Stimulated activated CD4-positive, alpha-beta T cell treated with anti-CD3 and anti-CD28 coated beads, Interleukin-4, amount 100 ng/mL, for 1 hour (primary cell): ENCODE measurements at regions not wholly inside any gene's neighbourhood (a gene's known extent, or its start where the extent isn't known, plus 50 kb on each side); places are given as distances from the start of the nearest gene placed in this dataset.

ENCODE experiments used
- DNase-seq: peaks from one replicate; pipeline ENCODE4 v3.0.0-alpha.2; 2020

DNA sequence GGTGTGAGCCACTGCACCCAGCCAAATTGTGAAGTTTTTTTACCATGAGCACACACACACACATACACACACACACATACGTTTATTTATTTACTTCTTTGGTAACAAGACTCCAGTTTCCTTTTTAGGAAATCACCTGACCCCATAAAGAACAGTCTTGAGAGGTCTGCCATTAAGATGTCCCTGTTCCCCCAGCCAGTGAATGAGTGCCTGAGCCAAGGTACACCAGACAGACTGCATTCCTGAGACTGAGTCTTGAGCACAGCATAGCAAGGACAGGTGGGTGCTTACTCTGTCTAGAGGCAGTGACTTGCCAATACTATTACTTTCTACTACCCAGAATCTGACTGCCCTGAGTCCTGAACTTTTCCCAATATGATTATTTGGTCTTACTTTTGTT, 167.2 kb upstream of the SATB2 start:
- DNase-seq, result no peak

DNA sequence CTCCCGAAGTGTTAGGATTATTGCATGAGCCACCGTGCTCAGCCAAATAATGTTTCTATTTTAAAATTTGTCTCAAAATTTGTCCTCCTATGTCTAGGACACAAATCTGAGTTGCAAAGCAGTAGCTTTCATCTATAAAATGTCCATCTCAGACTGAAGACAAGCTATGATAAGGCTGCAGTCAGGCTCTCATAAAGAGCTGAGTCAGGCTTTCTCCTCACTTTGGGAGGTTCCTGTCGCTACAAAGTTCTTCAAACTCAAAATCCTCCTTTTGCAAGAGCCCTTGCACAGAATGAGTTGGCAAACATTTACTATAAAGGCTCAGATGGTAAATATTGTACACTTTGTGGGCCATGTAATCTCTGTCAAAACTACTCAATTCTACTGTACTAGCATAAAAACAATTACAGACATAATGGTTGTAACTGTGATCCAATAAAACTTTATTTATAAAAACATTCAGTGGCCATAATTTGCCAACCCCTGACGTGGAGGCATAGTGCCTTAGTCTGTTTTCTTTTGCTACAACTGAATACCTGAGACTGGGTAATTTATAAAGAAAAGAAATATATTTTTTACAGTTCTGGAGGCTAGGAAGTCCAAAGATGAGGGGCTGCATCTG, 154.9 kb upstream of the SATB2 start:
- DNase-seq, result no peak

DNA sequence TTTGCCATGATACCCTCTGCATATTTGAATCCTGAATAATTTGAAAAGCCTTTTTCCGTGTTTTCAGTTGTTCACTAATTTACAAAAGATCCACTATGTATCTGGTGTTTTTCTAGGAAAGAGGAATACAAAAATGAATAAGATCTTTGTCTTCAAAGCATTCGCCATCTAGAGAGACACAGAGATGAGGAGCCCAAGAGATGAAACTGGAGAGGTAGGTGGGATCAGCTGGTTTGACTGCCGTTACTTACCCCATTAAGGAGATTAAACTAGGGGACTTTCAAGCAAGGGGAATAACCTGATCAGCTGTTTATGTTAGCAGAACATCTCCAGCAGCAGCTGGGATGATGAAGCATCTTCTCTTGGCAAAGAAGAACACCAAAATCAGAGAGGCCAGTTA, 150.2 kb upstream of the SATB2 start:
- no peak for DNase-seq

DNA sequence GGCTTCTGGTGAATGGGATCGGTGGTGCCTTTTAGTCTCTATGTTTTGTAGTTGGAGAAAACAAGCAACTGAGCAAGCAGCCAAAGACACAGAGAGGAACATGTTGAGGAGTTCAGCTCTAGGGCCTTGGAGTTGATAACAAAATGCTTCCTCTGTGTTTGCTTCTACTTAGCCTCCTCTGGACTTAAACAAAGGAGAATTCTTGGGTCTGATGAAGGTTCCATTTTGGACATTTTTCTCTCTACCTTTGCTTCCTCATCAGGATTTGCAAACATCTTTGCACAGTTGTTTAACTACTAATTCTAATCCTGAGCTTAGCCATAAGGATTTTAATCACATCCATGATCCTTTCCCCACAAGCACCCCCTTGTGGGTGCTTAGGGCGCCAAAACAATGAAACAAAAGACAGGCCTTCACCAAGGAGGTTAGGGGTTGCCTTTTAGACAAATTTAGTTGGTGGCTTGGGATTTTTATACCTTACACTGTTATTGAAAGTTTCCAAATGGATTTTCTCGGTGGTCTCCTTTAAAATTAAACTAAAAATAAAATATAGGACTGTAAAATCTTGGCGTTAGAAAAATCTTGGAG, 148.5 kb upstream of the SATB2 start:
- DNase-seq, result no peak

DNA sequence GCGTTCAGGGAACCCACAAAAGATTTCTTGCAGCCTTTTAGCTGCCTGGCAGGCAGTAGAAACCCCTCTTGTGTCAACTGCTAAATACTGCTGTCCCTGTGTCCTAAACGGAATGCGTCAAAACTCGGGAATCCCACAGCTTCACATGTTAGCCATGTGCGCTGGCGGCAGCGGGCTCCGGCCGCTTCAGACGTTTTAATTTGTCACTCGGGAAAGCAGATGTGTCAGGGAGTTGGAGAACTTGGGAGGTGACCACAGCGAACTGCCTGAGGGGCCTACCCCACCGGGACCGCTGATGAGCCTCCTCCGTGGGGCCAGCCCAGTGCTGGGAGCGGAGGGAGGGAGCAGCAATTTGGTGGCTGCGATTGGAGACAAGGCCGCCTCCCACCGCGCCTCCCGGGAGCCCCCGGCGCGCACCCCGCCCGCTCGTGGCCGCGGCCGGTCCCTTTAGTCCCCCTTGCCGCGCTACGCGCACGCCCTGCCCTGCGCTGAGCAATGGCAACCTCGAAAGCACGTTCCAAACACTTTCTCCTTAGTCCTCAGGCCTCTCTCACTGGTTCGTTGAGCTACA, 146.1 kb upstream of the SATB2 start:
- no peak for DNase-seq

DNA sequence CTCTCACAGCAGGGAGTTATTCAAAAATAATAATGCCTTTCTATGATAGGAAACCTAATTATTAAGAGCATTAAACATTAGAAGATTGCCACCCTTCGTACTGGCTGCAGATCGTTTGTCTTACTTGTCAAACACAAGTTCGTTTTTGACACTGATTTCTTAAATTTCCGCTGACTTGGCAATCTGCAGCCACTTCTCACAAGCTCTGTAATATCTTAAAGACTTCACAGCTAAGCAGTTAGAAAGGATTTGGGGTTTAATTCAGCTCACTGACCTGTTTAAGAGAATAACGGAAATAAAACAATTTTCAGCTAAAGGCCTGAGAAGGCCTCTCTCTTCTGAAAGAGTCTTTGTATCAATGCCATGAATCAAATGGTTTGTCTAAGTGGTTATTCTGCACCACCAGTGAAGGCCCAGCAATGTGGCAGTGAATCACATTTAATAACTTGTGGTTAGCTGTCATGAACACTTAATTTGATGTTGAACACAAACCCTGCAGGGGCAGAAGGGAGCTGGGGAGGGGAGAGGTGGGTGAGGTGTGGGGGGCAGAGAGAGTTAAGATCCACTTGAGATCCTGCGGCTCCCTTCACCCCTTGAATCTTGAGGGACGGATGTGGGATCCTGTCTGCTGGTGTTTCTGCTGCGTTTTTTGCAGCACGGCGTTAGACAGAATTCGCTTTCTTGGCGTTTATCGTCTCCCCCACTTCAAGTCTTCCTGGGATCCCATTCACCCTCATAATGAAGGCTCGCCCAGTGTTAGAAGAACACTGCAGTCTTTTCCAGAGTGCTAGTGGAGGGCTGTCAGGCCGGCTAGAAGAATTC, 145.4 kb upstream of the SATB2 start:
- DNase-seq, result no peak

DNA sequence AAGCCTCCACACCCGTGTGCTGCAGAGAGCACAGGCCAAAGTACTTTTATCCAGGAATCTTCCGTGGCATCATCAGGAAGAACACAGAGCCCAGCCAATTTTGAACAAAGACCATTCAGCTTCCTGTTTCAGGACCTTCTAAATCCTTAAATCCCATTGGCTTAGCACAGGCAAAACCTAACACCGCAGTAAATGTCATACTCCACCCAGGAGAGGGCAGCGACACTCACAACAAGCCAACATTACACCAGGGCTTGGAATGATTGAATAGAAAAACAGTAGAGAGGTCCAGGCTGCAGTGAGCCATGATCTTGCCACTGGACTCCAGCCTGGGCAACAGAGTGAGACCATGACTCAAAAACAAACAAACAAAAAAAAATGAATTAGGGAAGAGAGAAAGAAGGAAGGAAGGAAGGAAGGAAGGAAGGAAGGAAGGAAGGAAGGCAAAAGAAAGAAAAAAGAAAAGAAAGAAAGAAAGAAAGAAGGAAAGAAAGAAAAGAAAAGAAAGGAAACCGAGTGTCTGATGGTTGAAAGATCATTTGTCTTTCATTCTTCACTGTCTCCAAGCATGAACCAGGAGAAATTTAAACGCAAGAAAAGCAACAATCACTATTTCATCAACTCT, 144.6 kb upstream of the SATB2 start:
- no peak for DNase-seq

DNA sequence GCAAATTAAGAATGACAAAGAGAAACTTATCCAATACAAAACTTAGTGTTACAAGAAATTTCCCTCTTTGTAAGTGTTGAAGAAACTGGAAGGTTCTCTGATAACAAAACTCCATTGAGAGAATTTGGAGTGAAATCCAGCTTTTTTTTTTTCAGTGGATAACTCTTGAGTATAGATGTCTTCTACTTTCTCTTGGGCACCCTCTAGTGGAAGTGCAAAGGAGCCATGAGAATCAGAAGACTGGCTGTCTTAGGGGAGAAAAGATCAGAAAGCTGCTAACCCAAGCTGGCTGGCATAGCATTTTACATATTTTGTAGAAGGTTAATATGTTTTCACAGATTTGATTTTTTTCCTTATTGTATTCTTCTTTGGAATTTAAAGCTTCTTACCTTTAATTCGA, 138.8 kb upstream of the SATB2 start:
- no peak for DNase-seq

DNA sequence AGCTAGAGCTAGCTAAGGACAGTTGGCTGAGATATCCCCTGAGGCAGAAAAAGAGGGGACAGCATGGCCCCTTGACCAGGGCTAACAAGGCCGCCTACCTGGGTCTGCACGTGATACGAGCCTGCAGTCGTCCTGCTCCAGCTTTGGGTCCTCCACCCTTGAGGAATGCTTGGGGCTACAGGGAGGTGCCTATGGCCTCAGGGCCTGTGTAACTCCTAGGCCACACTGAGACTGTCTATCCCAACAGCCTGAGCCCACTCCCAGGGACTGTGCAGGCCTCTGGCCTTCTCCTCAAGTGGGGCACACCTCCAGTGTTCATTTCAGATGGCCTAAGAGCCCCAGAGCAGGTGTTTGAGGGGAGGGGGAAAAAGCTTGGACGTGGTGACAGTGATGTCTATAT, 136.7 kb upstream of the SATB2 start:
- no peak for DNase-seq

DNA sequence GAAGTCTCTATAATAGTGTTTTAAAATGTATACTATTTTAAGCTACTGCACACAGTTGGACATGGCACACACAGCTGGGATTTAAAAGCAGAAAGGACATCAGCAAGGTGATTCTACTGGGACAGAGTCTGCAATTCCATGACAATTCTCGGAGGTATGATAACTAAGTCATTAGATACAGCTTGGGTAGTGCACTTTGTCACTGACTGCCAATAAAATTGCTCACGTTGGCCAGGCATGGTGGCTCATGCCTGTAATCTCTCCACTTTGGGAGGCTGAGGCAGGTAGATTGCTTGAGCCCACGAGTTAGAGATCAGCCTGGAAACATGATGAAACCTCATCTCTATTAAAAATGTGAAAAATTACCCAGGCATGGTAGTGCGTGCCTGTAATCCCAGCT, 134.1 kb upstream of the SATB2 start:
- DNase-seq, result no peak

DNA sequence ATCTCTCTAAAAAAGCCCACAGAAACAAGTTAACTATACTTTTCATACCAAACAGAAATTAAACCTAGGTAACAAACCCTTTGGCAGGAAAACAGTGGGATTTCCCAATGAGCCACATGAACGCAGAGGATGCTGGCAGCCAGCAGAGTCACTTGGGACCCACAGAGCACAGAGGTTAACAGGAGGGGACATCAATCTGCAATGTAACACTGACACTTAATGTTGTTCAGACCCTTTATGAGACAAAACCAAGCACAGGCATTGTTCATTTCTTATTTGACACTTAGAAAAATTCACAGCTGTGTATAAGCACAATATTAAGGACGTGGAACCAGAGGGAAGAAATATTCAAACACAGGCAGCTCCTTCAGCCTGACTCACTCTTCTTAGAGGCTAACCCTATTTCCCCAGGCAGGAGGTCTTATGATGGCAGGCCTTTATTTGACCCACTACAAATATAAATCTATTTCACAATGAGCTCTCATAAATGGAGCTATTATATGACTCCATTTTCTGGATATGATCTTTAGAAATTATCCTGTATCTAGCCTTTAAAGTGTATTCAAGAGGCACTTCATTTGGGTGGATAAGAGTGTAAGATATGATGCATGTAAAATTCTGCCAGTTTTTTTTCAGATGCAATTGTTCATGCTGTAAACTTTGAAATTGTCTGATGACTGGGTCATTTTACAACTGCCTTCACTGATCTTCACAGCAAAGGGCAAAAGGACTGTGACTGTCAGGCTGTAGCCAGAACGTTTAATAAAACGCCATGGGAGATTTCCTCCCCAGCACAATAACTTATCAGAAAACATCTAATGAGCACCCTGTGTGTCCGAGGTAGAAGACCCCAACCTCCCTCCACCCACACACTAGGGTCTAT, 132.8 kb upstream of the SATB2 start:
- DNase-seq, result no peak

DNA sequence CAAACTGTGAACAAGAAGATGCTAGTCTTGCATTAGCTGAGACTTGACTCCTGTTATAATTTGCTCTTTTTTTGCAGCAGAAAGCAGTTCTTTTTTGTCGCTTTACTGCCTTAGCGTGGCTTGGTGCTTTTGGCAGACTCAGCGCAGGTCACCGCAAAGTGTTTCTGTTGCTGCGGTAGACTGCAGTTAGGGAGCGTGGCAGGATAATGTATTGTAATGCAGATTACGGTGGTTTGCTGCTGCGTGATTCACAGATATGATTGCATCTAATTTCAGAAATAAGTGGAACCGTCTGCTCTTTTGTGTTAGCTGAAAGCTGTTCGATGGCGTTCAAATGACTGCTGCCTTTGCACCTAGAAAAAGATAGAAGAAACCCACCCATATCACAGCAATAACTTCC, 131.6 kb upstream of the SATB2 start:
- DNase-seq, result no peak

DNA sequence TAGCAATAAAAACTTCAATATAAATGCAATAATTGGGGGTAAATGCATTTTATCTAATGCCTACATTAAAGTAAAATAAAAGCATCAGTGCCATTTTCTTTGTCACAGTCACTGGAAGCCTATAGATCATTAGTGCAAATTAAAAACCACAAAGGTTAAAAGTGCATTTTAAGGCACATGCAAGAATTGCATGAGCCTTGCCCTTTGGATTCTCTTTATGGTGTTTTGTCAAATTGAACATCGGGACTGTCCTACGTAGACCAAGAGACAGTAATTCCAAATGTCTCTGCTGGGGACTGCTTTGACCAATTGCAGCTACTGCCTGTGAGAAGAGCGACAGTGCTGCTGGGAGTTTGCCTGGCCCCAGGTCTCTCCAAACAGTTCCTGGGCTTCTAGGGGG, 130.3 kb upstream of the SATB2 start:
- no peak for DNase-seq

DNA sequence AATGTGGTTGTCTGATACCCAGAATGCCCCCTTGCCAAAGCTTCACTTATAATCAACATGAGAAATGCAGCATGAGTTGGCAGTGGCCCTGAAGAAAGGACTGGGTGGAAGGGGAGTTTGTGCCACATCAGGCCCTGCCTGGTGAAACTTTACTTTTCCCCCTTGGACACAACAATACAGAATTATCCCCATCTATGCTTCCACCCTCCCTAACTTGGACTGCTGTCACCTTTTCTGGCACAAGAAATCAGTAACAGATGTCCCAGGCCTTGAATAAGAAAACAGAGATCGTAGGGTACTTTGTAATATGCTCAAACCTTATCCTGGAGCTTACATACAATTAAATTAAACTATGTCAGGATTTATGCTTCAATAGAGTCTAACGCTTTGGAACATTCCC, 128.9 kb upstream of the SATB2 start:
- no peak for DNase-seq

DNA sequence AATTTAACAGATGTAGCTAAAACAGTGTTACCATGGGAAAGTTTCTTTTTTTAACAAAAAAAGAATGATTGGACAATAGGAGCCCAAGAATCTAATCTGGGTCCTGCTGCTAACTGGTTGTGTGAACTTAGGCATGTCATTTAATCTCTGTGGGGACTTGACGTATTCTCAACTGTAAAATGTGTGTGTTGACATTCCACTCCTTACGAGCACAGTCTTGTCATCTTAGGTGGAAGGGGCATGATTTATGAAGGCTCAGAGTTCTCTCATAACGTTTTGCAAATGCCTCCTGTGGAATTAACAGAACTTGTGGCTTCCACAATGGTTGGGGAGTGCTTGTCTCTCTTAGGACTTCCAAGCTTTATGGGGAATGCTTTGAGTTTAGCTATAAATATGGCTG, 125.9 kb upstream of the SATB2 start:
- no peak for DNase-seq

DNA sequence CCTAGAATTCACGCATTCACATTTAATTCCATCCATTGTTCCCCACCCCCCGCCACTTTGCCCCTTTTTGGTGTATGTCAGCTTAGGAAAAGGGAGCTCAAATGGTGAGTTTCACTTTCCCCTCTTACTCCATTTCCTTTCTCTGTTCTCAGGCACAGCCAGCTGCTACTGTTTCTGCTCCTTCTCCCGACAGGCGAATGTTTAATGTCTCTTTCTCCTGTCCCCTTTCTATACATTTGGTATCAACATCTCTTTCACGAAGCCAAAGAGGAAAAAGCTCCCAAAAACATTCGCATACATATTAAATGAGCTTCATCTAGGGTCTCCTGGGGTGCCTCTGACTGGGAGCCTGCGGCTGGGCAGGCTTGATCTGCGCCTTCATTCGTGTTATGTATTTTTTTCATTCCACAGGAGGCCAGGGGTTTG, 124.2 kb upstream of the SATB2 start:
- DNase-seq, result no peak

DNA sequence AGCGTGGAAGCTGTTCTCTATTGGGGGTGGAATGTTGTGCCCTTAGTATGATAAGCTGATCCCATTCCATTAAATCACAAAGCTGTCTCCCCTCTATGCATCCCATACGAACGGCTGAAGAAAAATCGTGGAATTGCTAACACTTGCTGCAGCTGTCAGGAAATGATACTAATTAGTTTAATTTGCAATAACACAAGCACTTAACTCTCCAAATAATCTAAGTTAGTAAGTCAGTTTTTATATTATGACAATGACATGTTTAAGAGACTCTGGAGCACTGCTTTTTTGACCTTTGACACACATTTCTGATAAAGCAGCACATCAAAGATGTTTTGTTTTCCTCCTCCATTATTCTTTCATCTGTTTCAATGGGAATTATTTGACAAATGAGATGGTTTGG, 123.7 kb upstream of the SATB2 start:
- DNase-seq, result no peak

DNA sequence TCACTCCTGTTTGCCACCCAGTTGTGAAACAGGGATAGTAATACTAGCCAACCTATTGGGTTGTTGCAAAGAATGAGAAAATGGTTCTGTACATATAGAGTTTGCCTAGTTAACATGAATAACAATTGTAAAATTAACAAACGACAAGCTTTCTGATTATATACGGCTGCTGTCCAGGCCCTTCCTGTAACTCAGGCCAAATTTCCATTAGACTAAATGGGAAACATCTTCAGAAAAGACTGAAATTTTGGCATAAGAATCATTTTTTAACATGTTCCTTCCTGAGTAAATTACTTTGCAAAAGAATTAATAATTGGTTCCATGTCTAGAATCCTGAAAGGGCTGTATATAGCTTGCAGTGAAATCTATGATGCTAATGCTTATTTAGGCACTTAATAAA, 117.7 kb upstream of the SATB2 start:
- no peak for DNase-seq

DNA sequence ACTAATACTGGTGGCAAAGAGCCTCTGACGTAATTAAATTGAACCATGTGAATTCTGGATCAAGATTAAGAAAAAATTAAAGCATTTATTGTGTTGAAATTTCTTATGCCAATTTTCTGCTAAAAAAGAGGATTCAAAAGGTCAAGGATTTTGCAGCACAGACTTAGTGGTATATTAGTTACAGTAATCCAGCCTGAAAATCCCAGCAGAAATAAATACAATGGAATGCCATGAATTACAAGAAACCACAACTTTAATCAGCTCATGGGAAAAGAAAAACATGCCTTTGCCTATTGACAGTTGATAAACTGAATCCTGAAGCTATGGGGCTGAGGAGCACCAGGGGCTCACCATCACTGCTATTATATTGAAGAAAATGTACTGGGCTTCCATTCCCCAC, 114.8 kb upstream of the SATB2 start:
- no peak for DNase-seq

DNA sequence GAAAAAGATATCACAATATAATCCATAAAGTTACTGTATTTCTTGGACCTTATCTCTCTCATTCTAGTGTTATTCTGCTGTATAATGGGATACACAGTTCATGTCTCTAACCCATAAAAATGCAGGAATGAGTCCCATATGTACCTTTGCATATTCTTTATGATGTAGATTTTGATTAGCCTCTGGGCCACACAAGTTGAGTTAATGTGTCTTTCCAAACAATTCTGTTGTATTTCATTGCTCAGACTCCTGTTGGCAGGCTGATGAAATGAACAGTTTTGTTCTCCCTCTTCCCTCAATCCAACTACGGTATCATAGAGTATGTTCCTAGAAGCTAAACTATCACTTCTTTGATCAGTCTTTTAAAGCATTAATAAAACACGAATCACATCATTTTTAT, 113.2 kb upstream of the SATB2 start:
- no peak for DNase-seq

DNA sequence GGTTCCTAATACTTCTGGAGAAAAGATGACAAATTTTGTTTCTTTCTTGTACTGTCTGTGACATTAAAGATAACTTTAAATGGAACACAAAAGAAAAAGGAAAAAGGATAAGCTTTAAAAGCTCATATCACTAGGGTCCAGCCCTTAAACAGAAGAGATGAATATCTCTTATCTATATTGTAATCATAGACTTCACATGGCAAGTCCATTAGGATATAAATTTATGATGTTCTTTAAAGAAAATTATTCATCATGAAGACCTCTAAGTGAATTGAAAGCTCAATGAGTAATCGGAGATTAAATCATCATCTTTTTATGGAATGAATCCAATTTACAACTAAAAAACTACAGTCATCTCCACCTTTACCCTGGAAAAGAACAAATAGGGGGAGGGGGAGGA, 111.6 kb upstream of the SATB2 start:
- no peak for DNase-seq

DNA sequence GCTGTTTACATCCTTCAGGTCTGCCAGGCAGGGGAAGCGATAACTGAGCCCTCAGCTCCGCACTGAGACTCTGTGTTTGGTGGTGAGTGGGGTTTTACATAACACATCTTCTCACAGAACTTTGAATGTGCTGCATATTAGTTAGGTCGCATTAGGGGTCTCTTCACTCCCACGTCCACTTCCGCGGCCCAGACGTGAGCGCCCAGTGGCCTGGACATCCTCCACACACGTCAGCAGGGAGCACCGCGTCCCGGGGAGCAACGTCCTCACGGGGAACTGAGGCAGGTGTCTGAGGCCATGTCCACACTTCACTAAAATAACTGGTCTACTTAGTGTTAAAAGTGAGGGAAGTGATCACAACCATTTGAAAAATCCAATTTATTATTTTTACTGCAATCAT, 100.4 kb upstream of the SATB2 start:
- DNase-seq, result no peak
